ENCODE measurements at regions not wholly inside any gene's neighbourhood (a gene's known extent, or its start where the extent isn't known, plus 50 kb on each side); places are given as distances from the start of the nearest gene placed in this dataset.

DNA sequence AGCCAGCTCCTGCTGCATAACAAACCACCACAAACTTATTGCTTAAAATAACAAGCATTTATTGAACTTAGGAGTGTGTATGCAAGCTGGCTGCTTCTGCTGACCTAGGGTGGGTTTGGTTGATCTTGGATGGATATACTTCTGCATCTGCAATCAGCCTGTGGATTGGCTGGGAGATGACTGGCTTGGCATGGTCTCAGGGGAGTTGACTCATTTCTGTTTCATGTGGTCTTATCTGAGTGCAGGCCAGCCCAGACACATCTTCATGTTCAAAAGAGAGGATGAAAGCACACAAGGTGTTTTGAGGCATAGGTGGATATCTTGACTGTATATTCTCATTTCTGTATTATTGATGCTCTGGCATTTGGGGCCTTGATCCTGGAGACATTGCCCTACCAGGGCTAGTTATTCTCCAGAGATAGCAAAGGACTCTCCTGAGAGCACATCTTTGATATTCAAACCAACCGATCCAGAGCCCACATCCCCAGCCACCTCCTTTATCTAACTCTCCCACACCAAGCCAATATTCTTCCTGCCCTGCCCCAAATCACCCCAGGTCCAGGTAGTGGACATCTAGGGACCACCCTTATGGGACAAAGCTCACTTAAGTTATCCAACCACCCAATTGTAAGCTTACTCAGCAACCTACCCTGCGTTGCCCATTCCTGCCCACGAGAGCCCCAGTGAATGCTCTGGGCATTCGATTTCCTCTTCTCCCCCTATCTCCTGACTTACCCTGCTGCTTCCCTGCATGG is 350.8 kb downstream of the PTPRU start:
- Histone ChIP-seq H4K20me1 (ENCODE audit: insufficient read depth, low read length, poor library complexity, severe bottlenecking) (no peaks in the 10 kb centered on the region), H3K79me2 (ENCODE audit: insufficient read depth, low read length) (no peaks in the 10 kb centered on the region), H3K9ac (ENCODE audit: low read depth, low read length, poor library complexity, severe bottlenecking) (no peak overlapping the region), H3K4me1 (ENCODE audit: insufficient read depth, low read length, poor library complexity, severe bottlenecking) (no peaks in the 10 kb centered on the region), H3K27me3 (ENCODE audit: insufficient read depth, low read length, poor library complexity, severe bottlenecking) (no peaks in the 10 kb centered on the region), H3K4me2 (ENCODE audit: low read depth, low read length, poor library complexity, severe bottlenecking) (no peak overlapping the region), H3K4me3 (ENCODE audit: low read length, poor library complexity, severe bottlenecking) (no peak overlapping the region), H3K9me3 (ENCODE audit: insufficient read depth, low read depth, low read length) (no peaks in the 10 kb centered on the region; the same call in 1 of the 2 replicates), H3K9me2 (replicated peaks; ENCODE audit: low read depth, low read length) (no peaks in the 10 kb centered on the region), H3K36me3 (ENCODE audit: insufficient read depth, low read length) (no peaks in the 10 kb centered on the region), H3F3A (ENCODE audit: low read depth) (no peaks in the 10 kb centered on the region), H2AFZ (ENCODE audit: low read length) (no peak overlapping the region)
- TF ChIP-seq, protein P1, sequence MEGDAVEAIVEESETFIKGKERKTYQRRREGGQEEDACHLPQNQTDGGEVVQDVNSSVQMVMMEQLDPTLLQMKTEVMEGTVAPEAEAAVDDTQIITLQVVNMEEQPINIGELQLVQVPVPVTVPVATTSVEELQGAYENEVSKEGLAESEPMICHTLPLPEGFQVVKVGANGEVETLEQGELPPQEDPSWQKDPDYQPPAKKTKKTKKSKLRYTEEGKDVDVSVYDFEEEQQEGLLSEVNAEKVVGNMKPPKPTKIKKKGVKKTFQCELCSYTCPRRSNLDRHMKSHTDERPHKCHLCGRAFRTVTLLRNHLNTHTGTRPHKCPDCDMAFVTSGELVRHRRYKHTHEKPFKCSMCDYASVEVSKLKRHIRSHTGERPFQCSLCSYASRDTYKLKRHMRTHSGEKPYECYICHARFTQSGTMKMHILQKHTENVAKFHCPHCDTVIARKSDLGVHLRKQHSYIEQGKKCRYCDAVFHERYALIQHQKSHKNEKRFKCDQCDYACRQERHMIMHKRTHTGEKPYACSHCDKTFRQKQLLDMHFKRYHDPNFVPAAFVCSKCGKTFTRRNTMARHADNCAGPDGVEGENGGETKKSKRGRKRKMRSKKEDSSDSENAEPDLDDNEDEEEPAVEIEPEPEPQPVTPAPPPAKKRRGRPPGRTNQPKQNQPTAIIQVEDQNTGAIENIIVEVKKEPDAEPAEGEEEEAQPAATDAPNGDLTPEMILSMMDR (conservative IDR thresholded peaks at IDR 0.05; ENCODE audit: low read length), result no peak
- no peak for TF ChIP-seq EZH2phosphoT487 (IDR thresholded peaks at IDR 0.05; ENCODE audit: borderline replicate concordance)

DNA sequence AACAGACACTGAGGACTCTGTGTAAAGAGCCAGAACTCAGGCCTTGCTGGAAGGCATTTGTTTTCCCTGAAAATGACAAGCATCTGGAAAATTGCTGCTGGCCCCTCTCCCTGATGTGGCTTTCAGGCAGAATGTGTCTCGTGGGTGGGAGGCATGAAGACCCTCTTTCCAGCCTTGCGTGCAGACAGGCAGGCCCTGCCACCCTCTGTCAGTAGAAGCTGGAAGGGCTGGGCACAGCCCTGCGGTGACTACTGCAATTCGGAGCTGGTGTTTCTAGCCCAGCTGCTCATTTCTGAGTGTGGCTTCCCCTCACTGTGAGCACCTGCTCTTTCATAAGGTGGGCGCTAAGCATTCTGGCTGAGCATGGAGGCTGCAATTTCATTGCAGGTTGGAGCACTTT is 349.9 kb downstream of the PTPRU start:
- Histone ChIP-seq H3K9ac (ENCODE audit: low read depth, low read length, poor library complexity, severe bottlenecking) (no peak overlapping the region), H3K36me3 (ENCODE audit: insufficient read depth, low read length) (no peaks in the 10 kb centered on the region), H3K27me3 (ENCODE audit: insufficient read depth, low read length, poor library complexity, severe bottlenecking) (no peaks in the 10 kb centered on the region), H3K4me1 (ENCODE audit: insufficient read depth, low read length, poor library complexity, severe bottlenecking) (no peaks in the 10 kb centered on the region), H3K4me3 (ENCODE audit: low read length, poor library complexity, severe bottlenecking) (no peak overlapping the region), H3K4me2 (ENCODE audit: low read depth, low read length, poor library complexity, severe bottlenecking) (no peak overlapping the region), H3K79me2 (ENCODE audit: insufficient read depth, low read length) (no peaks in the 10 kb centered on the region), H4K20me1 (ENCODE audit: insufficient read depth, low read length, poor library complexity, severe bottlenecking) (no peaks in the 10 kb centered on the region), H2AFZ (ENCODE audit: low read length) (no peak overlapping the region), H3K9me2 (replicated peaks; ENCODE audit: low read depth, low read length) (no peaks in the 10 kb centered on the region), H3F3A (ENCODE audit: low read depth) (no peaks in the 10 kb centered on the region), H3K9me3 (ENCODE audit: insufficient read depth, low read depth, low read length) (no peaks in the 10 kb centered on the region; the same call in 1 of the 2 replicates)
- TF ChIP-seq, protein P1 (conservative IDR thresholded peaks at IDR 0.05; ENCODE audit: low read length), result no peak
- TF ChIP-seq EZH2phosphoT487 (IDR thresholded peaks at IDR 0.05; ENCODE audit: borderline replicate concordance), result no peak

DNA sequence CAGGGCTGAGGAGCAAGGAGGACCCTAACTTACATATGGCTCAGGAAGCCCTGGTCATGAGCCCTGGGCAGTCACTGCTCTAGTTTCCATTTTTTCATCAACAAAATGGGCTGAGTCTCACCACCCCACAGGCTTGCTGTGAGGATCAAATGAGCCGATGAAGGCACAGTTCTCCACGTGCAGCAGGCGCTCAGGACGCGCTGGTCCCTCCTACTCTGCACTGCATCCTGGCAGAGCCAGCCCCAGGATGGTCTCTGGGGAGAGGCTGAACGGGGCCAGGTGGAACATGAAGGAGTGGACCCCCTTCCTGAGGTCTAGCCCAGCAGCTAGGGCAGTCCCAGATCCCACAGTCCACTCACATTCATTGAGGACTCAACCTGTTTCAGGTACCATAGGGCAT is 349.3 kb downstream of the PTPRU start:
- Histone ChIP-seq H2AFZ (ENCODE audit: low read length) (no peak overlapping the region), H3F3A (ENCODE audit: low read depth) (no peaks in the 10 kb centered on the region), H3K4me3 (ENCODE audit: low read length, poor library complexity, severe bottlenecking) (no peak overlapping the region), H3K9me3 (ENCODE audit: insufficient read depth, low read depth, low read length) (no peaks in the 10 kb centered on the region; the same call in 1 of the 2 replicates), H4K20me1 (ENCODE audit: insufficient read depth, low read length, poor library complexity, severe bottlenecking) (no peaks in the 10 kb centered on the region), H3K36me3 (ENCODE audit: insufficient read depth, low read length) (no peaks in the 10 kb centered on the region), H3K9ac (ENCODE audit: low read depth, low read length, poor library complexity, severe bottlenecking) (no peak overlapping the region), H3K4me2 (ENCODE audit: low read depth, low read length, poor library complexity, severe bottlenecking) (no peak overlapping the region), H3K4me1 (ENCODE audit: insufficient read depth, low read length, poor library complexity, severe bottlenecking) (no peaks in the 10 kb centered on the region), H3K9me2 (replicated peaks; ENCODE audit: low read depth, low read length) (no peaks in the 10 kb centered on the region), H3K79me2 (ENCODE audit: insufficient read depth, low read length) (no peaks in the 10 kb centered on the region), H3K27me3 (ENCODE audit: insufficient read depth, low read length, poor library complexity, severe bottlenecking) (no peaks in the 10 kb centered on the region)
- TF ChIP-seq, protein P1 (conservative IDR thresholded peaks at IDR 0.05; ENCODE audit: low read length), result no peak
- no peak for TF ChIP-seq EZH2phosphoT487 (IDR thresholded peaks at IDR 0.05; ENCODE audit: borderline replicate concordance)
